ENCODE measurements at regions not wholly inside any gene's neighbourhood (a gene's known extent, or its start where the extent isn't known, plus 50 kb on each side); places are given as distances from the start of the nearest gene placed in this dataset.

- Histone ChIP-seq H3K4me3 (IDR thresholded peaks at IDR 0.05; ENCODE audit: insufficient read depth, low read depth, low read length) (no peak overlapping the region), H3K4me2 (no peak overlapping the region), H2AFZ (ENCODE audit: low read depth) (no peak overlapping the region), H3K4me1 (ENCODE audit: low read depth, poor library complexity, severe bottlenecking) (no peaks in the 10 kb centered on the region), H3K27ac (no peak overlapping the region), H3K36me3 (ENCODE audit: insufficient read depth) (no peaks in the 10 kb centered on the region), H3K27me3 (ENCODE audit: insufficient read depth, low read depth) (peaks cover 54% of the 10 kb centered on the region), H3K9ac (no peak overlapping the region), H4K20me1 (ENCODE audit: insufficient read depth) (no peaks in the 10 kb centered on the region), H3K79me2 (ENCODE audit: insufficient read depth, low read depth) (no peaks in the 10 kb centered on the region)
- no peak for TF ChIP-seq CTCF (conservative IDR thresholded peaks at IDR 0.05; ENCODE audit: low read depth, low read length)
Measured at GRCh38 chr16:85372627-85373372, 240.3 kb upstream of the GSE1 start.

GRCh38 chr16:85373741-85374570 is 239.2 kb upstream of the GSE1 start:
- Histone ChIP-seq H2AFZ (ENCODE audit: low read depth) (no peak overlapping the region), H3K79me2 (ENCODE audit: insufficient read depth, low read depth) (no peaks in the 10 kb centered on the region), H3K4me1 (ENCODE audit: low read depth, poor library complexity, severe bottlenecking) (no peaks in the 10 kb centered on the region), H3K4me3 (IDR thresholded peaks at IDR 0.05; ENCODE audit: insufficient read depth, low read depth, low read length) (no peak overlapping the region), H3K27me3 (ENCODE audit: insufficient read depth, low read depth) (peaks cover 48% of the 10 kb centered on the region), H3K36me3 (ENCODE audit: insufficient read depth) (no peaks in the 10 kb centered on the region), H4K20me1 (ENCODE audit: insufficient read depth) (no peaks in the 10 kb centered on the region), H3K27ac (no peak overlapping the region), H3K4me2 (no peak overlapping the region), H3K9ac (no peak overlapping the region)
- TF ChIP-seq CTCF (conservative IDR thresholded peaks at IDR 0.05; ENCODE audit: low read depth, low read length): no peak

- Histone ChIP-seq H2AFZ (ENCODE audit: low read depth) (no peak overlapping the region), H3K4me1 (ENCODE audit: low read depth, poor library complexity, severe bottlenecking) (no peaks in the 10 kb centered on the region)
Measured at GRCh38 chr16:85374571-85374872, 238.6 kb upstream of the GSE1 start.

GRCh38 chr16:85375282-85375681 is 237.8 kb upstream of the GSE1 start:
- H3K27me3 ChIP-seq (ENCODE audit: insufficient read depth, low read depth): peaks cover 53% of the 10 kb centered on the region
- no peak overlapping the region for H2AFZ ChIP-seq (ENCODE audit: low read depth)
- H4K20me1 ChIP-seq (ENCODE audit: insufficient read depth): no peaks in the 10 kb centered on the region
- no peak overlapping the region for H3K9ac ChIP-seq
- H3K4me3 ChIP-seq (IDR thresholded peaks at IDR 0.05; ENCODE audit: insufficient read depth, low read depth, low read length): no peak overlapping the region
- H3K79me2 ChIP-seq (ENCODE audit: insufficient read depth, low read depth): no peaks in the 10 kb centered on the region
- no peak overlapping the region for H3K27ac ChIP-seq
- H3K4me2 ChIP-seq: no peak overlapping the region
- H3K36me3 ChIP-seq (ENCODE audit: insufficient read depth): no peaks in the 10 kb centered on the region
- no peak for TF ChIP-seq CTCF (conservative IDR thresholded peaks at IDR 0.05; ENCODE audit: low read depth, low read length)
- H3K4me1 ChIP-seq (ENCODE audit: low read depth, poor library complexity, severe bottlenecking): no peaks in the 10 kb centered on the region

More at GRCh38 chr16:85374571-85374872, 238.6 kb upstream of the GSE1 start:
- no peak for TF ChIP-seq CTCF (conservative IDR thresholded peaks at IDR 0.05; ENCODE audit: low read depth, low read length)
- no peaks in the 10 kb centered on the region for H3K36me3 ChIP-seq (ENCODE audit: insufficient read depth)
- no peaks in the 10 kb centered on the region for H4K20me1 ChIP-seq (ENCODE audit: insufficient read depth)
- H3K27ac ChIP-seq: no peak overlapping the region
- H3K4me2 ChIP-seq: no peak overlapping the region
- peaks cover 46% of the 10 kb centered on the region for H3K27me3 ChIP-seq (ENCODE audit: insufficient read depth, low read depth)
- H3K79me2 ChIP-seq (ENCODE audit: insufficient read depth, low read depth): no peaks in the 10 kb centered on the region
- no peak overlapping the region for H3K4me3 ChIP-seq (IDR thresholded peaks at IDR 0.05; ENCODE audit: insufficient read depth, low read depth, low read length)
- no peak overlapping the region for H3K9ac ChIP-seq

Measured in KMS-11 (cell line).